ENCODE measurements at regions not wholly inside any gene's neighbourhood (a gene's known extent, or its start where the extent isn't known, plus 50 kb on each side); places are given as distances from the start of the nearest gene placed in this dataset.
A peak's percentile ranks its signal among the peaks of the same experiment; 100 is the strongest.
"Not testable (repeated sequence)": the region's sequence is repeated elsewhere in the genome, so short reads cannot be mapped to it uniquely, and the experiment has no call there.

GRCh38 chr13:68890101-68890500 lies 1217.5 kb upstream of the ATXN8OS start:
- H3K27ac ChIP-seq (ENCODE audit: insufficient read depth, low read length); H2AFZ ChIP-seq (ENCODE audit: low read length); H3K4me2 ChIP-seq (ENCODE audit: extremely low read depth, insufficient read depth, low read length); H3K9me3 ChIP-seq (ENCODE audit: control insufficient read depth, insufficient read depth, low read depth, low read length); H3K4me1 ChIP-seq (ENCODE audit: control insufficient read depth, extremely low read depth, insufficient read depth, low read length); H3K36me3 ChIP-seq (ENCODE audit: control insufficient read depth, insufficient read depth, low read length); H4K20me1 ChIP-seq (ENCODE audit: control insufficient read depth, extremely low read depth, insufficient read depth, low read length); DNase-seq (ENCODE audit: low read depth in 2 of 2); H3K9ac ChIP-seq (ENCODE audit: insufficient read depth, low read length); H3K79me2 ChIP-seq (ENCODE audit: control insufficient read depth, insufficient read depth, low read length); H3K4me3 ChIP-seq (replicated peaks in 1 of 4; ENCODE audit: control extremely low read depth in 1 of 4, insufficient read depth in 1 of 4, low read depth in 3 of 4, low read length in 4 of 4); H3K27me3 ChIP-seq (ENCODE audit: control insufficient read depth, insufficient read depth, low read length): not testable (repeated sequence)

GRCh38 chr13:68888832-68889231 lies 1218.8 kb upstream of the ATXN8OS start:
- Histone ChIP-seq H3K9me3 (ENCODE audit: control insufficient read depth, insufficient read depth, low read depth, low read length) (no peaks in the 10 kb centered on the region), H3K4me3 (replicated peaks in 1 of 4; ENCODE audit: control extremely low read depth in 1 of 4, insufficient read depth in 1 of 4, low read depth in 3 of 4, low read length in 4 of 4) (no peak overlapping the region), H3K27me3 (ENCODE audit: control insufficient read depth, insufficient read depth, low read length) (no peaks in the 10 kb centered on the region), H3K9ac (ENCODE audit: insufficient read depth, low read length) (no peak overlapping the region), H3K4me1 (ENCODE audit: control insufficient read depth, extremely low read depth, insufficient read depth, low read length) (no peaks in the 10 kb centered on the region), H4K20me1 (ENCODE audit: control insufficient read depth, extremely low read depth, insufficient read depth, low read length) (no peaks in the 10 kb centered on the region), H3K4me2 (ENCODE audit: extremely low read depth, insufficient read depth, low read length) (no peak overlapping the region), H3K79me2 (ENCODE audit: control insufficient read depth, insufficient read depth, low read length) (no peaks in the 10 kb centered on the region), H3K36me3 (ENCODE audit: control insufficient read depth, insufficient read depth, low read length) (no peaks in the 10 kb centered on the region), H2AFZ (ENCODE audit: low read length) (no peak overlapping the region), H3K27ac (ENCODE audit: insufficient read depth, low read length) (no peak overlapping the region)
- DNase-seq (ENCODE audit: low read depth in 2 of 2): no peak
- TF ChIP-seq EZH2 (IDR thresholded peaks at IDR 0.05; ENCODE audit: low read length, missing control alignments): no peak

GRCh38 chr13:68872338-68872737 lies 1235.3 kb upstream of the ATXN8OS start:
- Histone ChIP-seq H3K27ac (ENCODE audit: insufficient read depth, low read length) (no peak overlapping the region), H3K79me2 (ENCODE audit: control insufficient read depth, insufficient read depth, low read length) (no peaks in the 10 kb centered on the region), H3K36me3 (ENCODE audit: control insufficient read depth, insufficient read depth, low read length) (no peaks in the 10 kb centered on the region), H4K20me1 (ENCODE audit: control insufficient read depth, extremely low read depth, insufficient read depth, low read length) (no peaks in the 10 kb centered on the region), H3K4me3 (replicated peaks in 1 of 4; ENCODE audit: control extremely low read depth in 1 of 4, insufficient read depth in 1 of 4, low read depth in 3 of 4, low read length in 4 of 4) (no peak overlapping the region), H3K9me3 (ENCODE audit: control insufficient read depth, insufficient read depth, low read depth, low read length) (no peaks in the 10 kb centered on the region), H3K4me2 (ENCODE audit: extremely low read depth, insufficient read depth, low read length) (no peak overlapping the region), H2AFZ (ENCODE audit: low read length) (no peak overlapping the region), H3K27me3 (ENCODE audit: control insufficient read depth, insufficient read depth, low read length) (no peaks in the 10 kb centered on the region), H3K4me1 (ENCODE audit: control insufficient read depth, extremely low read depth, insufficient read depth, low read length) (no peaks in the 10 kb centered on the region), H3K9ac (ENCODE audit: insufficient read depth, low read length) (no peak overlapping the region)
- peak in 1 of 2 donors; percentile 12 for DNase-seq (ENCODE audit: low read depth in 2 of 2)
- no peak for TF ChIP-seq CTCF (conservative IDR thresholded peaks at IDR 0.05 in 1 of 2, IDR thresholded peaks at IDR 0.05 in 1 of 2; ENCODE audit: low read depth in 1 of 2, low read length in 2 of 2)
- no peak for TF ChIP-seq EZH2 (IDR thresholded peaks at IDR 0.05; ENCODE audit: low read length, missing control alignments)

- Histone ChIP-seq H3K4me3 (replicated peaks in 1 of 4; ENCODE audit: control extremely low read depth in 1 of 4, insufficient read depth in 1 of 4, low read depth in 3 of 4, low read length in 4 of 4) (no peak overlapping the region), H3K4me2 (ENCODE audit: extremely low read depth, insufficient read depth, low read length) (no peak overlapping the region), H2AFZ (ENCODE audit: low read length) (no peak overlapping the region), H3K27me3 (ENCODE audit: control insufficient read depth, insufficient read depth, low read length) (no peaks in the 10 kb centered on the region), H3K9ac (ENCODE audit: insufficient read depth, low read length) (no peak overlapping the region), H3K27ac (ENCODE audit: insufficient read depth, low read length) (no peak overlapping the region), H3K9me3 (ENCODE audit: control insufficient read depth, insufficient read depth, low read depth, low read length) (no peaks in the 10 kb centered on the region), H3K79me2 (ENCODE audit: control insufficient read depth, insufficient read depth, low read length) (no peaks in the 10 kb centered on the region), H3K4me1 (ENCODE audit: control insufficient read depth, extremely low read depth, insufficient read depth, low read length) (no peaks in the 10 kb centered on the region), H4K20me1 (ENCODE audit: control insufficient read depth, extremely low read depth, insufficient read depth, low read length) (no peaks in the 10 kb centered on the region), H3K36me3 (ENCODE audit: control insufficient read depth, insufficient read depth, low read length) (no peaks in the 10 kb centered on the region)
- TF ChIP-seq CTCF (conservative IDR thresholded peaks at IDR 0.05 in 1 of 2, IDR thresholded peaks at IDR 0.05 in 1 of 2; ENCODE audit: low read depth in 1 of 2, low read length in 2 of 2): no peak
- TF ChIP-seq EZH2 (IDR thresholded peaks at IDR 0.05; ENCODE audit: low read length, missing control alignments): no peak
- DNase-seq (ENCODE audit: low read depth in 2 of 2): peak in 1 of 2 donors; percentile 59
These were observed 1256.6 kb upstream of the ATXN8OS start for GRCh38 chr13:68851026-68851425.

Data from fibroblast of lung (primary cell).